ENCODE measurements at regions not wholly inside any gene's neighbourhood (a gene's known extent, or its start where the extent isn't known, plus 50 kb on each side); places are given as distances from the start of the nearest gene placed in this dataset.
A peak's percentile ranks its signal among the peaks of the same experiment; 100 is the strongest.
"Not testable (repeated sequence)": the region's sequence is repeated elsewhere in the genome, so short reads cannot be mapped to it uniquely, and the experiment has no call there.

- H3K9me3 Mint-ChIP-seq: peaks cover 46% of the 10 kb centered on the region
- H3K4me1 Mint-ChIP-seq: peaks cover 4% of the 10 kb centered on the region
- H3K4me3 Mint-ChIP-seq: no peak overlapping the region
- H3K36me3 Mint-ChIP-seq (ENCODE audit: low read depth): peaks cover 49% of the 10 kb centered on the region
- H3K27me3 Mint-ChIP-seq: no peaks in the 10 kb centered on the region
- no peak for DNase-seq
- intact Hi-C loops (cut with micrococcal nuclease): no loop called here
- H3K27ac Mint-ChIP-seq: no peak overlapping the region
Observed at GRCh38 chr12:46635818-46636217, 190.0 kb downstream of the SLC38A4 start.

DNA sequence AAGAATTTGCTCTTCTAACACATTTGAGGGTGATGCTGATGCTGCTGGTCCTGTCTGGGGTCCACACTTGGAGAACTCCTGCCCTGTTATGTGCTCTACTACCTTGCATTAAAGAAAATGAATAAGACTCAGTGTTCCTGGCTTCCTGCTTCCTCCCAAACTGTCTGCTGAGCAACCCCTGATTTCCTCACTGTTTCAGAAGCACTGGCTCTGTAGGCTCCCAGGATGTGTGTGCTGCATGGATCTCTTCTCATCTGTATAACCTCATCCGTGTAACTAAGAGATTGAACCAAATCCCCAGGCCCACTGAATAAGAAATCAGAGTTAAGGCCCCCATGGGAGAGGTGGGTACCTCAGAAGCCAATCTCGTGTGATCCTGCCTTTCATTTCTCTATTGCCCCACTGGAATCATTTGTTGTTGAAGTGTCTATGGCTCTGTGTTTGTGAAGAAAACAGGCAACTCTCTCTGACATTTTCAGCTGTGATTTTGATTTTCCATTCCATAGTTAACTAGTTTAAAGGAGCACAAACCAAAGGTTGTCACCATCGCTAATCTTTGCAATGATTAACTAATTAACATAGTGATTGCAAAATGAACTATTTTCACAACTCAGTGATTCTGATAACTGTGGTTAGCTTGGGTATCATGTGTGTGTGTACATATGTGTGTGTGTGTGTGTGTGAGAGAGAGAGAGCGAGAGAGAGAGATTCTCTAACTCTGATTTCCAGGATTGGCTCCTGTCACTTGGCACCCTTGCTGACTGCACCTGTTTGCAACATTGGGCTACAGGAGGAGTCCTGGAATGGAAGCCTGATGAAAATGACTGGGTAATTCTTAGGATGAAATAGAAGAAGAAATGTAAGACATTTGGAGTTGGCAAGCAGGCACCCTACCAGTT lies 196.2 kb downstream of the SLC38A4 start:
- H3K9me3 Mint-ChIP-seq: peaks cover 19% of the 10 kb centered on the region
- H3K36me3 Mint-ChIP-seq (ENCODE audit: low read depth): peaks cover 14% of the 10 kb centered on the region
- no peaks in the 10 kb centered on the region for H3K27me3 Mint-ChIP-seq
- DNase-seq: no peak
- no peak overlapping the region for H3K27ac Mint-ChIP-seq
- intact Hi-C loops (cut with micrococcal nuclease): no loop called here
- H3K4me1 Mint-ChIP-seq: peaks cover 4% of the 10 kb centered on the region
- H3K4me3 Mint-ChIP-seq: no peak overlapping the region

GRCh38 chr12:46628176-46628575 lies 197.6 kb downstream of the SLC38A4 start:
- peaks cover 8% of the 10 kb centered on the region for H3K36me3 Mint-ChIP-seq (ENCODE audit: low read depth)
- intact Hi-C loops (cut with micrococcal nuclease): no loop called here
- no peaks in the 10 kb centered on the region for H3K27me3 Mint-ChIP-seq
- H3K4me3 Mint-ChIP-seq: no peak overlapping the region
- H3K4me1 Mint-ChIP-seq: peaks cover 4% of the 10 kb centered on the region
- DNase-seq: no peak
- peaks cover 15% of the 10 kb centered on the region for H3K9me3 Mint-ChIP-seq
- no peak overlapping the region for H3K27ac Mint-ChIP-seq

DNA sequence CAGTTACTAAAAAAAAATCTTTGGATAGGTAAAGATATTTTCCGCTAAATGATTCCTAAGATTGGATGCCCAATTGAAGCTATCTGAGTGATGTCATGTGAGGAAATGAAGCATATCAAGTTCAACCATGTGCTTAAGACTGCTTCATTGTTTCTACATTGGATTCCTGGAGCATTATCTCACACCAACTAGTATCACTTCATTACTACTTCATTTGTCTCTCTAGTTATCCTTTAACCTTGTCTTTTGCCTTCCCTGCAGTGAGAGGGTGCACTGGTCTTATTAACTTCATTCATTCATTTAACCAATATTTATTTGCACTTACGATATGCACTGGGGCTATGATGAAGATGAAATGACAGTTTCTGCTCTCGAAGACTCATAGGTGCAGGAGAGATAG lies 198.1 kb downstream of the SLC38A4 start:
- H3K27me3 Mint-ChIP-seq: no peaks in the 10 kb centered on the region
- no peak overlapping the region for H3K4me3 Mint-ChIP-seq
- H3K4me1 Mint-ChIP-seq: peaks cover 4% of the 10 kb centered on the region
- intact Hi-C loops (cut with micrococcal nuclease): no loop called here
- no peak overlapping the region for H3K27ac Mint-ChIP-seq
- H3K9me3 Mint-ChIP-seq: peaks cover 11% of the 10 kb centered on the region
- no peak for DNase-seq
- peaks cover 6% of the 10 kb centered on the region for H3K36me3 Mint-ChIP-seq (ENCODE audit: low read depth)

- DNase-seq; H3K27ac Mint-ChIP-seq; H3K4me3 Mint-ChIP-seq; H3K27me3 Mint-ChIP-seq; H3K4me1 Mint-ChIP-seq; intact Hi-C loops (cut with micrococcal nuclease): not testable (repeated sequence)
- Mint-ChIP-seq H3K36me3 (ENCODE audit: low read depth) (peaks cover 30% of the 10 kb centered on the region), H3K9me3 (peaks cover 18% of the 10 kb centered on the region)
Observed at GRCh38 chr12:46619474-46619873, 206.3 kb downstream of the SLC38A4 start.

GRCh38 chr12:46617737-46618136 lies 208.1 kb downstream of the SLC38A4 start:
- peaks cover 26% of the 10 kb centered on the region for H3K9me3 Mint-ChIP-seq

GRCh38 chr12:46617167-46617566 lies 208.6 kb downstream of the SLC38A4 start:
- H3K27me3 Mint-ChIP-seq: no peaks in the 10 kb centered on the region
- no peak for DNase-seq
- H3K4me3 Mint-ChIP-seq: no peak overlapping the region
- intact Hi-C loops (cut with micrococcal nuclease): no loop called here
- H3K9me3 Mint-ChIP-seq: peaks cover 30% of the 10 kb centered on the region
- peaks cover 2% of the 10 kb centered on the region for H3K4me1 Mint-ChIP-seq
- H3K36me3 Mint-ChIP-seq (ENCODE audit: low read depth): peaks cover 41% of the 10 kb centered on the region
- H3K27ac Mint-ChIP-seq: no peak overlapping the region

More at GRCh38 chr12:46617737-46618136, 208.1 kb downstream of the SLC38A4 start:
- H3K27me3 Mint-ChIP-seq; H3K27ac Mint-ChIP-seq; H3K4me1 Mint-ChIP-seq; H3K4me3 Mint-ChIP-seq; DNase-seq; intact Hi-C loops (cut with micrococcal nuclease): not testable (repeated sequence)
- H3K36me3 Mint-ChIP-seq (ENCODE audit: low read depth): peaks cover 38% of the 10 kb centered on the region

- Mint-ChIP-seq H3K27me3 (no peaks in the 10 kb centered on the region), H3K27ac (no peak overlapping the region), H3K4me1 (peaks cover 24% of the 10 kb centered on the region), H3K36me3 (ENCODE audit: low read depth) (peaks cover 38% of the 10 kb centered on the region), H3K9me3 (peaks cover 17% of the 10 kb centered on the region), H3K4me3 (no peak overlapping the region)
- no peak for DNase-seq
- intact Hi-C loops (cut with micrococcal nuclease): no loop called here
Observed at GRCh38 chr12:46610754-46611153, 215.0 kb downstream of the SLC38A4 start.

GRCh38 chr12:46609674-46610073 lies 216.1 kb downstream of the SLC38A4 start:
- H3K27ac Mint-ChIP-seq: peak overlapping the region; percentile 67
- peaks cover 38% of the 10 kb centered on the region for H3K36me3 Mint-ChIP-seq (ENCODE audit: low read depth)
- peaks cover 24% of the 10 kb centered on the region for H3K4me1 Mint-ChIP-seq
- intact Hi-C loops (cut with micrococcal nuclease): loop anchor here (1.0 to 5.0 kb wide), 4 partner anchors 52 to 227 kb away; no protein-coding TSS in a partner anchor
- H3K9me3 Mint-ChIP-seq: peaks cover 18% of the 10 kb centered on the region
- DNase-seq: no peak
- H3K4me3 Mint-ChIP-seq: peak overlapping the region; percentile 69
- H3K27me3 Mint-ChIP-seq: no peaks in the 10 kb centered on the region

DNA sequence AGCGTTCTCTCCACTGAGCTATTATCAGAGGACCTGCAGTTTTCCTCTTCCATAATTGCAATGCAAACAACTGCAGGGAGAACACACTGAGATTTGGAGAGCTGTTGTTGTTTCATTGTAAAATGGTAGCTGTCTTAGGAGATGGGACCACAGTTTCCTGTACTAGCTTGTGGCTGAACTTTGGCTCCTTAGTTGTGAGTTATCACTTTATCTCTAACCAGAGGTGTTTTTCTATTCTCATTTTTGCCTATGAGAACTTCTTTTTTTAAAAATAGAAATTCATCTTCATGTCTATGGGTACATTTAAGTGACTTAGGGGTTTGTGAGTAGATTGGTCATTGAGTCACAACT lies 216.5 kb downstream of the SLC38A4 start:
- Mint-ChIP-seq H3K36me3 (ENCODE audit: low read depth) (peaks cover 41% of the 10 kb centered on the region), H3K4me3 (peak overlapping the region; percentile 69), H3K9me3 (peaks cover 16% of the 10 kb centered on the region), H3K27me3 (no peaks in the 10 kb centered on the region), H3K4me1 (peaks cover 24% of the 10 kb centered on the region), H3K27ac (peak overlapping the region; percentile 67)
- intact Hi-C loops (cut with micrococcal nuclease): loop anchor here (1.0 to 5.0 kb wide), 4 partner anchors 52 to 227 kb away; no protein-coding TSS in a partner anchor
- peak; percentile 77 for DNase-seq

DNA sequence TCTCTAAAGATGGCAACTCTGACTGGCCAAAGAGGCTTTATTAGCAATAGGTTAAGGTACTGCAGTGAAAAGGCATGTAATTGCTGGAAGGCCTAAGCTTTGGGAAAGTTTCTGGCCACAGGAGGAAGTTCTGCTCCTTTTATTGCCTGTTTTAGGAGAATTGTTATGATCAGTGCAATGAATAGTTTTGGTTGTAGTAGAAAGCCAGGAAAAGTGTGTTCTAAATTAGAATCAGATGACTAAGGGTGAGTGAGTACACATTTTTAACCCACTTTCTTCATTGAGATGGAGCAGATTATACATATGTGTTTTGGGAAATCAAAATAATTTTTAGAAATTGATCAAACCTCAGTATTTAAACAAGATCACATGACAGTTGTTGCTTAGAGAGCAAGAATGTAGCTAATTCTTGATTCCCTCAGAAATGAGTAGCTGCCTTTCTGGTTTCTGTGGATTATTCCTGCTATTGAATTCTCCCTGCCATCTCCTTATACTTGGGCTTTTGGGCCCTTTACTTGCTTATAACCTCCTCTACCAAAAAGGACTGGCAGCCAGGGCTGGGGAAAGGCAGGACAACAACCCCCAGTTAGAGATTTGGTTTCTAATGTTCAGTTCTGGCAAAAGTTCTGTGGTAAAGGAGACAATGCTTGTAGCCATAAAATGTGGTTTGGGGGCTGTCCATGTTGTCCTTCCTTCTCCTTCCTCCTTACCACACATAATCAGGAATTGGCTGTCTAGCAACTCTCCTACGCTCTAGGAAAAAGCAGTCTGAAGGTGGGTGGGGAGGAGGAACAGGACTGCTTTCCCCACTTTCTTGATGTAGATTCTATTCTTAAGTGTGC lies 217.1 kb downstream of the SLC38A4 start:
- H3K27ac Mint-ChIP-seq: peak overlapping the region; percentile 67

GRCh38 chr12:46604684-46605083 lies 221.1 kb downstream of the SLC38A4 start:
- H3K9me3 Mint-ChIP-seq: peaks cover 26% of the 10 kb centered on the region
- H3K4me3 Mint-ChIP-seq: no peak overlapping the region
- no peak for DNase-seq
- no peaks in the 10 kb centered on the region for H3K27me3 Mint-ChIP-seq
- H3K4me1 Mint-ChIP-seq: peaks cover 17% of the 10 kb centered on the region
- intact Hi-C loops (cut with micrococcal nuclease): loop anchor here (5.0 kb wide), 3 partner anchors 47 to 222 kb away; no protein-coding TSS in a partner anchor
- peaks cover 45% of the 10 kb centered on the region for H3K36me3 Mint-ChIP-seq (ENCODE audit: low read depth)
- no peak overlapping the region for H3K27ac Mint-ChIP-seq

More for the DNA sequence above, 217.1 kb downstream of the SLC38A4 start:
- intact Hi-C loops (cut with micrococcal nuclease): loop anchor here (1.0 to 5.0 kb wide), 4 partner anchors 51 to 226 kb away; no protein-coding TSS in a partner anchor
- Mint-ChIP-seq H3K9me3 (peaks cover 16% of the 10 kb centered on the region), H3K4me1 (peaks cover 24% of the 10 kb centered on the region), H3K36me3 (ENCODE audit: low read depth) (peaks cover 41% of the 10 kb centered on the region), H3K27me3 (no peaks in the 10 kb centered on the region), H3K4me3 (peak overlapping the region; percentile 69)
- no peak for DNase-seq

GRCh38 chr12:46603776-46604456 lies 221.9 kb downstream of the SLC38A4 start:
- intact Hi-C loops (cut with micrococcal nuclease): no loop called here
- Mint-ChIP-seq H3K27me3 (no peaks in the 10 kb centered on the region), H3K36me3 (ENCODE audit: low read depth) (peaks cover 47% of the 10 kb centered on the region), H3K4me3 (no peak overlapping the region), H3K27ac (no peak overlapping the region), H3K4me1 (peaks cover 10% of the 10 kb centered on the region), H3K9me3 (peaks cover 26% of the 10 kb centered on the region)
- no peak for DNase-seq

Measured in activated CD4-positive, alpha-beta T cell treated with anti-CD3 and anti-CD28 coated beads, Interleukin-2, amount 10 ng/mL, durations not matched to agents 24 days and 14 days (primary cell).